Vagina (tissue), 2 donors: ENCODE measurements at regions not wholly inside any gene's neighbourhood (a gene's known extent, or its start where the extent isn't known, plus 50 kb on each side); places are given as distances from the start of the nearest gene placed in this dataset.

ENCODE experiments used
- DNase-seq, 2 donors: peaks; one replicate each; pipeline ENCODE4 v3.0.0-alpha.2; 2017; ENCODE audit errors: extremely low spot score in 2 of 2
- H3K27ac ChIP-seq: fragments of 200-600 bp; sonication (generic); one replicate; pipeline ENCODE4 v1.5.1; 2019
- H3K27me3 ChIP-seq: fragments of 200-600 bp; sonication (generic); one replicate; pipeline ENCODE4 v1.5.1; 2019
- H3K36me3 ChIP-seq, 2 donors: fragments of 200-600 bp; sonication (generic); one replicate each; pipeline ENCODE4 v1.5.1; 2017 to 2019
- H3K4me1 ChIP-seq: fragments of 200-600 bp; sonication (generic); one replicate; pipeline ENCODE4 v1.5.1; 2019
- H3K4me3 ChIP-seq, 2 donors: fragments of 200-600 bp; sonication (generic); 1 replicate in 1 of 2; 2 replicates in 1 of 2; pipeline ENCODE4 v1.5.1; 2016 to 2019
- H3K9me3 ChIP-seq: fragments of 200-600 bp; sonication (generic); one replicate; pipeline ENCODE4 v1.5.1; 2019
- POLR2A ChIP-seq, 2 donors: fragments of 450-650 bp; IDR thresholded peaks; one replicate each; pipeline ENCODE4 v1.6.1; 2017; ENCODE audit warnings: antibody characterized with exemption in 2 of 2, mild to moderate bottlenecking in 2 of 2, moderate library complexity in 2 of 2
- POLR2AphosphoS5 ChIP-seq, 2 donors: sonication (generic); formaldehyde crosslinking; IDR thresholded peaks; one replicate each; pipeline ENCODE4 v1.9.0; 2017; ENCODE audit warnings: antibody characterized with exemption in 2 of 2, mild to moderate bottlenecking in 2 of 2, low read depth in 1 of 2; ENCODE audit not compliant: insufficient read depth in 1 of 2
- intact Hi-C: fragments of 100-400 bp; cut with DNase I; formaldehyde crosslinking; loops from one replicate; pipeline ENCODE4 v1.15.1; 2023
- TF ChIP-seq, protein P1 (sequence below), 3 experiments: fragments of 450-650 bp in 2 of 3; fragments of 200-600 bp in 1 of 3; sonication (generic) in 1 of 3; IDR thresholded peaks; one replicate each; pipeline ENCODE4 v1.5.1; 2017 to 2019; ENCODE audit warnings: antibody characterized with exemption in 3 of 3, mild to moderate bottlenecking in 2 of 3, moderate library complexity in 2 of 3

DNA sequence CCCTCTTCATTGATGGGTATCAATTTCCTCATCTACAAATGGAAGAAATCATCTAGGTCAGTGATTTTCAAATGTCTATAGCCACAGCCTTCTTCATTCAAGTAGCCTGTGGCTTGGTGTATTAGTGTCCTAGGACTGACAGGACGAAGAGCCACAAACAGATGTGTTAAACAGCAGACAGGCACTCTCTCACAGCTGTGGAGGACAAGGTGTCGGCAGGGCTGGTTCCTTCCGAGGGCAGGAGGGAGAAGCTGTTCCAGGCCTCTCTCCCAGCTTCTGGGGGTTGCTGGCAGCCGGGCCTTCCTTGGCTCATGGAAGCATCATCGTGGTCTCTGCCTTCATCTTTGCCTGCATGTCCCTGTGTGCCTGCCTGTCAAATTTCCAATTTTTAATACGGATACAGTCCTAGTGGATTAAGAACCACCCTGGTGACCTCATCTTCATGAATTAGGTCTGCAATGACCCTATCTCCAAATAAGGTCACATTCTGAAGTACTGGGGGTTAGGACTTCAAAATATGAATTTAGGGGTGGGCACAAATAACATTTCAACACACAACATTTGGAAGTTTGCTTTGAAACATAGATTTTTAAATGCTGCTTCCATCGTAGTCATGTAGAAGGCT lies 86.5 kb downstream of the PTGR3 start:
- intact Hi-C loops, result no loop called here

GRCh38 chr18:75121266-75121665 lies 87.7 kb downstream of the PTGR3 start:
- H3K9me3 ChIP-seq, result no peaks in the 10 kb centered on the region

More for the DNA sequence above, 86.5 kb downstream of the PTGR3 start:
- TF ChIP-seq, protein P1, sequence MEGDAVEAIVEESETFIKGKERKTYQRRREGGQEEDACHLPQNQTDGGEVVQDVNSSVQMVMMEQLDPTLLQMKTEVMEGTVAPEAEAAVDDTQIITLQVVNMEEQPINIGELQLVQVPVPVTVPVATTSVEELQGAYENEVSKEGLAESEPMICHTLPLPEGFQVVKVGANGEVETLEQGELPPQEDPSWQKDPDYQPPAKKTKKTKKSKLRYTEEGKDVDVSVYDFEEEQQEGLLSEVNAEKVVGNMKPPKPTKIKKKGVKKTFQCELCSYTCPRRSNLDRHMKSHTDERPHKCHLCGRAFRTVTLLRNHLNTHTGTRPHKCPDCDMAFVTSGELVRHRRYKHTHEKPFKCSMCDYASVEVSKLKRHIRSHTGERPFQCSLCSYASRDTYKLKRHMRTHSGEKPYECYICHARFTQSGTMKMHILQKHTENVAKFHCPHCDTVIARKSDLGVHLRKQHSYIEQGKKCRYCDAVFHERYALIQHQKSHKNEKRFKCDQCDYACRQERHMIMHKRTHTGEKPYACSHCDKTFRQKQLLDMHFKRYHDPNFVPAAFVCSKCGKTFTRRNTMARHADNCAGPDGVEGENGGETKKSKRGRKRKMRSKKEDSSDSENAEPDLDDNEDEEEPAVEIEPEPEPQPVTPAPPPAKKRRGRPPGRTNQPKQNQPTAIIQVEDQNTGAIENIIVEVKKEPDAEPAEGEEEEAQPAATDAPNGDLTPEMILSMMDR (IDR thresholded peaks at IDR 0.05), result no peak
- TF ChIP-seq POLR2A (IDR thresholded peaks at IDR 0.05), result no peak
- TF ChIP-seq POLR2AphosphoS5 (IDR thresholded peaks at IDR 0.05; ENCODE audit: insufficient read depth in 1 of 2, low read depth in 1 of 2), result no peak
- Histone ChIP-seq H3K36me3 (no peaks in the 10 kb centered on the region), H3K4me1 (no peaks in the 10 kb centered on the region), H3K9me3 (no peaks in the 10 kb centered on the region), H3K27me3 (no peaks in the 10 kb centered on the region), H3K27ac (no peak overlapping the region), H3K4me3 (no peak overlapping the region)
- no peak for DNase-seq

DNA sequence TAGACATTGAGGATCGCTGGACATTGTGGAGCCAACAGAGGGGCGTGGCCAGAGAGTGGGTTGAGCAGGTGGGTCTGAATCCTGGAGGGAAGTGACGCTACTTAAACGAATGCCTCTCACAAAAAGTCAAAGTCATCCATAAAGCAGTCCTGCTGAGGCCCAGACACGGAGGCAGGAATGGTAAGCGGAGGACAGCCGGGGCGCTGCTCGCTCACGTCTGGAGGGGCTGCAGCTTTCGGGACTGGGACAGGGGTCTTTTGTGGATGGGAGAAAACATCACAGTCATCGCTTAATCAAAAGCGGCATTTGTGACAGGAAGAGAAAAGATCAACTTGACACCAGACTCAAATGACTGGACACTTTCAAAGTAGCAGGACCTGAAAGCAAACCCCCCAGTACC lies 88.4 kb downstream of the PTGR3 start:
- DNase-seq, result no peak
- H3K4me3 ChIP-seq, result no peak overlapping the region
- H3K36me3 ChIP-seq, result no peaks in the 10 kb centered on the region
- no peaks in the 10 kb centered on the region for H3K27me3 ChIP-seq
- no peaks in the 10 kb centered on the region for H3K9me3 ChIP-seq
- H3K4me1 ChIP-seq, result no peaks in the 10 kb centered on the region
- TF ChIP-seq POLR2AphosphoS5 (IDR thresholded peaks at IDR 0.05; ENCODE audit: insufficient read depth in 1 of 2, low read depth in 1 of 2) (no peak), POLR2A (IDR thresholded peaks at IDR 0.05) (no peak)
- TF ChIP-seq, protein P1 (IDR thresholded peaks at IDR 0.05), result no peak
- H3K27ac ChIP-seq, result no peak overlapping the region
- intact Hi-C loops, result no loop called here

More at GRCh38 chr18:75121266-75121665, 87.7 kb downstream of the PTGR3 start:
- H3K27ac ChIP-seq, result no peak overlapping the region
- H3K27me3 ChIP-seq, result no peaks in the 10 kb centered on the region
- intact Hi-C loops, result no loop called here
- no peaks in the 10 kb centered on the region for H3K36me3 ChIP-seq
- H3K4me1 ChIP-seq, result no peaks in the 10 kb centered on the region
- DNase-seq, result no peak
- TF ChIP-seq POLR2AphosphoS5 (IDR thresholded peaks at IDR 0.05; ENCODE audit: insufficient read depth in 1 of 2, low read depth in 1 of 2), result no peak
- TF ChIP-seq, protein P1 (IDR thresholded peaks at IDR 0.05), result no peak
- TF ChIP-seq POLR2A (IDR thresholded peaks at IDR 0.05), result no peak
- H3K4me3 ChIP-seq, result no peak overlapping the region

DNA sequence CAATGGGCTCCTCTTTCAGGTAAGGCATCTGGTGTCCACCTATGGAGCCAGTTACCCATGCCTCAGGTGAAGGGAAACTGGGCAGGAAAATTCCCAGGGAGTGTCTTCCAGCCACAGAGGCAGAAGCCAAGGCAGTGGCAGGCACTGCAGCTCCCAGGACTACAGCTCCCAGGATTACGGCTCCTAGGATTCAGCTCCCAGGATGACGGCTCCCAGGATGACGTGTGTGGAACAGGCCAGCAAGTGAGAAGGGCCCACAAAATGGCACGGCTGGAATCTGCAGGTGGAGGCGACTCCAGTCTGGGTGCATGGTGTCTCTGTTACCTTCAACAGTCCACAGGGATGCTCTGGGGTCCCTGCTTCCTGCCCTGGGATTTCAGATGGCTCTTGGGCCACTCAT lies 92.1 kb downstream of the PTGR3 start:
- Histone ChIP-seq H3K27ac (no peak overlapping the region), H3K9me3 (no peaks in the 10 kb centered on the region), H3K4me1 (no peaks in the 10 kb centered on the region), H3K4me3 (no peak overlapping the region), H3K27me3 (no peaks in the 10 kb centered on the region), H3K36me3 (no peaks in the 10 kb centered on the region)
- peak in 1 of 2 donors; percentile 83 for DNase-seq
- TF ChIP-seq, protein P1 (IDR thresholded peaks at IDR 0.05), result no peak
- TF ChIP-seq POLR2AphosphoS5 (IDR thresholded peaks at IDR 0.05; ENCODE audit: insufficient read depth in 1 of 2, low read depth in 1 of 2) (no peak), POLR2A (IDR thresholded peaks at IDR 0.05) (no peak)
- intact Hi-C loops, result no loop called here

DNA sequence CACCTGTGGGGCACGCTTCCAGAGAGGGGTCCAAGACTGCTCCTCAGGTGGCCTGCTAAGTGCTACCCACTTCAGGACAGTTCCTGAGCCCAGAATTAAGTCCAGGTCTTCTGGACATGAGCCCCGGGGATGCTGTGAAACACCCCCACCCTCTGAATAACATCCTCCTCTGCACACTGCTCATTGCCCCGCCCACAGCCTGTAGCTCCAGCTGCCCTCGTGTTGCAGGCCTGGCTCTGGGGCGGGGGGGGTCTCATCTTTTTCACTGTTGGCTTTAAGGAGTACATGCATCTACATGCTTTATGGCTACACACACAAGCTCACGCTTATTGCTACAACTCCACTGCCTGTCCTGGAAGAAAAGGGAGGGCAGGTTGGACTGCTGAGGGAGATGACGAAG lies 92.8 kb downstream of the PTGR3 start:
- Histone ChIP-seq H3K4me1 (no peaks in the 10 kb centered on the region), H3K36me3 (no peaks in the 10 kb centered on the region), H3K9me3 (no peaks in the 10 kb centered on the region), H3K27ac (no peak overlapping the region), H3K4me3 (no peak overlapping the region), H3K27me3 (no peaks in the 10 kb centered on the region)
- intact Hi-C loops, result no loop called here
- peak in 1 of 2 donors; percentile 77 for DNase-seq
- TF ChIP-seq, protein P1 (IDR thresholded peaks at IDR 0.05), result no peak
- no peak for TF ChIP-seq POLR2A (IDR thresholded peaks at IDR 0.05)
- no peak for TF ChIP-seq POLR2AphosphoS5 (IDR thresholded peaks at IDR 0.05; ENCODE audit: insufficient read depth in 1 of 2, low read depth in 1 of 2)
